T-helper 2 cell treated with Interferon-gamma antibody and Interleukin-4, amounts not matched to agents 100 ng/mL and 5 ng/mL, for 36 hours (primary cell): ENCODE measurements at regions not wholly inside any gene's neighbourhood (a gene's known extent, or its start where the extent isn't known, plus 50 kb on each side); places are given as distances from the start of the nearest gene placed in this dataset.

Experiments
- intact Hi-C: fragments of 100-400 bp; cut with micrococcal nuclease; formaldehyde crosslinking; loops from one replicate; pipeline ENCODE4 v1.15.1; 2023

- intact Hi-C loops: no loop called here
Measured at GRCh38 chr16:82248677-82249076, 78.7 kb upstream of the MPHOSPH6 start.

- intact Hi-C loops: no loop called here
Measured at GRCh38 chr16:82248012-82248656, 78.1 kb upstream of the MPHOSPH6 start.

GRCh38 chr16:82242201-82242600, 72.2 kb upstream of the MPHOSPH6 start:
- intact Hi-C loops: no loop called here

- intact Hi-C loops: no loop called here
Measured at GRCh38 chr16:82241469-82242052, 71.5 kb upstream of the MPHOSPH6 start.

- intact Hi-C loops: no loop called here
Measured at GRCh38 chr16:82240111-82240510, 70.1 kb upstream of the MPHOSPH6 start.

- intact Hi-C loops: no loop called here
Measured at GRCh38 chr16:82236875-82237274, 66.9 kb upstream of the MPHOSPH6 start.

GRCh38 chr16:82236415-82236814, 66.4 kb upstream of the MPHOSPH6 start:
- intact Hi-C loops: no loop called here

GRCh38 chr16:82232806-82233205, 62.8 kb upstream of the MPHOSPH6 start:
- intact Hi-C loops: no loop called here

GRCh38 chr16:82231008-82231787, 61.2 kb upstream of the MPHOSPH6 start:
- intact Hi-C loops: loop anchor here (2.0 kb wide), 1 partner anchor 200 kb away; no protein-coding TSS in a partner anchor

- intact Hi-C loops: loop anchor here (1.0 to 2.0 kb wide), 3 partner anchors 199 to 340 kb away; no protein-coding TSS in a partner anchor
Measured at GRCh38 chr16:82229800-82230619, 60.0 kb upstream of the MPHOSPH6 start.

GRCh38 chr16:82226327-82226726, 56.3 kb upstream of the MPHOSPH6 start:
- intact Hi-C loops: no loop called here

- intact Hi-C loops: no loop called here
Measured at GRCh38 chr16:82224821-82225220, 54.8 kb upstream of the MPHOSPH6 start.

- intact Hi-C loops: no loop called here
Measured at GRCh38 chr16:82220541-82220940, 50.5 kb upstream of the MPHOSPH6 start.
